Osteoblast (primary cell): ENCODE measurements at regions not wholly inside any gene's neighbourhood (a gene's known extent, or its start where the extent isn't known, plus 50 kb on each side); places are given as distances from the start of the nearest gene placed in this dataset.

Experiments used
- DNase-seq: peaks from one replicate; pipeline ENCODE4 v3.0.0; 2011; ENCODE audit warnings: low spot score, mixed read lengths; ENCODE audit not compliant: insufficient read length; ENCODE audit errors: missing footprints
- H2AFZ ChIP-seq: 2 replicates; pipeline ENCODE4 v1.6.0; 2011; ENCODE audit warnings: mild to moderate bottlenecking, low read length
- H3K27ac ChIP-seq: 2 replicates; pipeline ENCODE4 v1.5.1; 2011; ENCODE audit warnings: mild to moderate bottlenecking, low read depth, low read length, moderate library complexity
- H3K27me3 ChIP-seq: 2 replicates; pipeline ENCODE4 v1.6.0; 2012; ENCODE audit warnings: mild to moderate bottlenecking, control low read depth, inconsistent platforms, low read length, moderate library complexity; ENCODE audit not compliant: insufficient read depth
- H3K36me3 ChIP-seq: 2 replicates; pipeline ENCODE4 v1.5.1; 2011; ENCODE audit warnings: mild to moderate bottlenecking, low read length, control low read depth, moderate library complexity; ENCODE audit not compliant: insufficient read depth
- H3K4me1 ChIP-seq: 2 replicates; pipeline ENCODE4 v1.5.1; 2011; ENCODE audit warnings: mild to moderate bottlenecking, low read length, control low read depth, moderate library complexity; ENCODE audit not compliant: insufficient read depth
- H3K4me2 ChIP-seq: 2 replicates; pipeline ENCODE4 v1.6.0; 2011; ENCODE audit warnings: mild to moderate bottlenecking, low read length; ENCODE audit not compliant: insufficient read depth
- H3K4me3 ChIP-seq: fragments of 200-600 bp; sonication (generic); 3 replicates; pipeline ENCODE4 v1.5.1; 2012; ENCODE audit warnings: mild to moderate bottlenecking, low read length, inconsistent platforms; ENCODE audit not compliant: insufficient read depth
- H3K79me2 ChIP-seq: 2 replicates; pipeline ENCODE4 v1.6.0; 2012; ENCODE audit warnings: mild to moderate bottlenecking, low read length, control low read depth, inconsistent platforms; ENCODE audit not compliant: insufficient read depth
- H3K9me3 ChIP-seq: 2 replicates; pipeline ENCODE4 v1.5.1; 2011; ENCODE audit warnings: low read depth, low read length, control low read depth
- H4K20me1 ChIP-seq: 2 replicates; pipeline ENCODE4 v1.6.0; 2012; ENCODE audit warnings: mild to moderate bottlenecking, low read length, control low read depth; ENCODE audit not compliant: insufficient read depth
- TF ChIP-seq, protein P1 (sequence below): IDR thresholded peaks from 2 replicates; pipeline ENCODE4 v1.5.1; 2011; ENCODE audit warnings: mild to moderate bottlenecking, low read depth, low read length, moderate library complexity; ENCODE audit errors: extremely low read depth

DNA sequence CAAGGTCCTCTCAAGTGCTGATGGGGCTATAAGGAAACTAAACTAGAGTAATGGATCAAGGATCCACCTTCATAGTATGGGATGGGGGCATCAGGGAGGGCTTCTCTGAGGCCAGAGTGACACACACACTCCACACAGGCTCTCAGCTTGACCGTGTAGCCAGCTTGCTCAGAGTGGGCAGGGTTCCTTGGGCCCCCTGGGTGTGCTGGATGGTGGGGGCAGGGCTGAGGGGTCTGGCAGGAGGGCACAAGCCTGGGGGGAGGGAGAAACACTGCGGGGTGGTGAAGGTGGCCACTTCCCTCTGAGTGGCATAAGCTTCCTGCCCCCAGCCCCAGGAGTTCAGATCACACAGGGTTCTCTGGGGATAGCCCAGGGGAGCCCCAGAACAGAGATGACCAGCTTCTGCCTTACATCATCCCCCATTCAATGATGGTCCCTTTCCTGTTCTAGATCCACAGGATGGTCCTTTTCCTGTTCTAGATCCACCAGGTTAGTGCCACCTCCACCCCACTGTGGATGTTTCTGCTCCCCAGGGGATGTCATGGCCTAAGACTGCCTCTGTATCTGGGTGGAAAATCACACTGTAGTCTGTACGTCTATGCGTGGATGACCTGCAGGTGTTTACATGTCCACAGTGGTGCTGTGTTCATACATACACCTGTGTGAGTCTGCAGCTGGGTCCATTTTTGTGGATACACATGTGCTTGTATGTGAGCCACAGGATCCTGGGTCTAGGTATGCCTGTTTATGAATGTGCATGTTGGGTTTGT, 525.0 kb downstream of the PTPRU start:
- Histone ChIP-seq H3K36me3 (no peaks in the 10 kb centered on the region), H3K4me3 (no peak overlapping the region), H3K27me3 (peaks cover 3% of the 10 kb centered on the region), H2AFZ (no peak overlapping the region), H3K4me2 (no peak overlapping the region), H3K27ac (no peak overlapping the region), H4K20me1 (no peaks in the 10 kb centered on the region), H3K4me1 (no peaks in the 10 kb centered on the region), H3K79me2 (no peaks in the 10 kb centered on the region), H3K9me3 (no peaks in the 10 kb centered on the region)
- TF ChIP-seq, protein P1, sequence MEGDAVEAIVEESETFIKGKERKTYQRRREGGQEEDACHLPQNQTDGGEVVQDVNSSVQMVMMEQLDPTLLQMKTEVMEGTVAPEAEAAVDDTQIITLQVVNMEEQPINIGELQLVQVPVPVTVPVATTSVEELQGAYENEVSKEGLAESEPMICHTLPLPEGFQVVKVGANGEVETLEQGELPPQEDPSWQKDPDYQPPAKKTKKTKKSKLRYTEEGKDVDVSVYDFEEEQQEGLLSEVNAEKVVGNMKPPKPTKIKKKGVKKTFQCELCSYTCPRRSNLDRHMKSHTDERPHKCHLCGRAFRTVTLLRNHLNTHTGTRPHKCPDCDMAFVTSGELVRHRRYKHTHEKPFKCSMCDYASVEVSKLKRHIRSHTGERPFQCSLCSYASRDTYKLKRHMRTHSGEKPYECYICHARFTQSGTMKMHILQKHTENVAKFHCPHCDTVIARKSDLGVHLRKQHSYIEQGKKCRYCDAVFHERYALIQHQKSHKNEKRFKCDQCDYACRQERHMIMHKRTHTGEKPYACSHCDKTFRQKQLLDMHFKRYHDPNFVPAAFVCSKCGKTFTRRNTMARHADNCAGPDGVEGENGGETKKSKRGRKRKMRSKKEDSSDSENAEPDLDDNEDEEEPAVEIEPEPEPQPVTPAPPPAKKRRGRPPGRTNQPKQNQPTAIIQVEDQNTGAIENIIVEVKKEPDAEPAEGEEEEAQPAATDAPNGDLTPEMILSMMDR, result no peak
- DNase-seq, result no peak

DNA sequence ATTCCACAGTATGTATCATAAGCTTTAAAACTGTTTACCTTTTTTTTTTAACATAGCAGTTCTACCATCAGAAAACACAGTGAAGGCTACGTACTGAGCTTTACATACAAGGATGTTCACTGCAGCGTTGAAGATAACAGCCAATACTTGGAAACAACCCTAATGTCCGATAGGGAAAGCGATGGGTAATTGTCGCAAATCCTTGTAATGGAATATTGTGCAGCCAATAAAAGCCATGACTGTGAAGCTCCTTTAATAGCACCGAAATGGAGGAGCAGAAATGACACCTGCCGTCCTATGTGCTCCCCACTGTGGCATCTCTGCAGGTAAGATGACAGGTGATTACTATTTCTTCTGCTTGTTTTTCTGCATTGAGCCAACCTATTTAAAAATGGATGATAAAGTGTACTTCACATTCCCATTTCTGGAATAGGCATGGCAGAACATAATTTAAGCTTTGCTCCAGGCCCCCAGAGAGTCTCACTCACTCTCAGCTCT, 523.8 kb downstream of the PTPRU start:
- H3K4me3 ChIP-seq, result no peak overlapping the region
- H3K27me3 ChIP-seq, result peaks cover 3% of the 10 kb centered on the region
- H3K36me3 ChIP-seq, result no peaks in the 10 kb centered on the region
- H4K20me1 ChIP-seq, result no peaks in the 10 kb centered on the region
- H3K27ac ChIP-seq, result no peak overlapping the region
- H3K4me2 ChIP-seq, result no peak overlapping the region
- TF ChIP-seq, protein P1, result no peak
- no peaks in the 10 kb centered on the region for H3K79me2 ChIP-seq
- no peaks in the 10 kb centered on the region for H3K9me3 ChIP-seq
- DNase-seq, result no peak
- no peaks in the 10 kb centered on the region for H3K4me1 ChIP-seq
- no peak overlapping the region for H2AFZ ChIP-seq

DNA sequence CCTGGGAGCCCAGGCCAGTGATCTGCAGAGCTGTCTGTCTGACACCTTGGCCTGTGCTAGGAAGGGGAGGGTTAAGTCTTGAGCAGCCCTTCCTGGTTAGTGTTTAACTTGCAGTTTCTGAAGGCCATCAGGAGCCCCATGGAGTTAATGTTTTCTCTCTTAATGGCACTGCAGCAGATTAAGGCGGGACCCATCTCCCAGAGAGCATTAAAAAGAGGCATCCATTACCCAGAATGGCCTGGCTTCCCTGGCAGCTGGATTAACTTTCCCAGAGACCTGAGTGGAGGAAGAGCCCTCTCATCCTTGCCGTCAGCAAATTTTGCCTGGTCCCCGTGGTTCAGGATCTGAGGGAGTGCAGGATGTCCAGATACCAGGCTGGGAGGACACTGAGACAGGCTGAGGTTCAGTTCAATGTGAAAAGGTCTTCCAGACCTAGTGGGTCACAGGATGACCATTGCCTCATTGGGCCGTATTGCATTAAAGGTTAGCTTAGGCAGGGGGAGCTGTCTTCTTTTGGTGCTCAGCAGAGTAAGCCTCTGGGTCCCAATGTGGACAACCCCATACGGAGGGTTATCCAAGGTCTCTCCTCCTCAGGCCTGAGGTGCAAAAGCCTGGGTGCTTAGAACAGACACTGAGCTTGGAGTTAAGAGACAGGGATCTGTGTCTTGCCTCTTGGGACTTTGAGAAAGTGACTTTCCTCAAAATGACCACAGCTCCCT, 522.6 kb downstream of the PTPRU start:
- TF ChIP-seq, protein P1, result no peak
- Histone ChIP-seq H4K20me1 (no peaks in the 10 kb centered on the region), H3K4me3 (no peak overlapping the region), H3K4me1 (no peaks in the 10 kb centered on the region), H2AFZ (no peak overlapping the region), H3K36me3 (no peaks in the 10 kb centered on the region), H3K27me3 (peaks cover 3% of the 10 kb centered on the region), H3K4me2 (no peak overlapping the region), H3K9me3 (no peaks in the 10 kb centered on the region), H3K27ac (no peak overlapping the region), H3K79me2 (no peaks in the 10 kb centered on the region)
- DNase-seq, result no peak
